ENCODE measurements at regions not wholly inside any gene's neighbourhood (a gene's known extent, or its start where the extent isn't known, plus 50 kb on each side); places are given as distances from the start of the nearest gene placed in this dataset.
A peak's percentile ranks its signal among the peaks of the same experiment; 100 is the strongest.

- peak; percentile 73 for TF ChIP-seq HMG20A (CRISPR knock-in tag; IDR thresholded peaks at IDR 0.05; ENCODE audit: borderline replicate concordance)
- no peak for TF ChIP-seq NRL (CRISPR knock-in tag; IDR thresholded peaks at IDR 0.05; ENCODE audit: borderline replicate concordance)
- TF ChIP-seq YEATS4 (CRISPR knock-in tag; IDR thresholded peaks at IDR 0.05; ENCODE audit: borderline replicate concordance), result peak; percentile 56; the same call in 1 of the 2 replicates
- no peak for TF ChIP-seq HNRNPLL (IDR thresholded peaks at IDR 0.05; ENCODE audit: low read depth, low read length, poor library complexity, severe bottlenecking)
- no peak for TF ChIP-seq RFXAP (CRISPR knock-in tag; IDR thresholded peaks at IDR 0.05; ENCODE audit: borderline replicate concordance)
- TF ChIP-seq HOXA9 (CRISPR knock-in tag; IDR thresholded peaks at IDR 0.05; ENCODE audit: borderline replicate concordance), result no peak
- no peak for TF ChIP-seq ZNF180 (CRISPR knock-in tag; IDR thresholded peaks at IDR 0.05; ENCODE audit: borderline replicate concordance, low read depth)
- TF ChIP-seq AKAP8 (CRISPR knock-in tag; IDR thresholded peaks at IDR 0.05), result no peak
- no peak for TF ChIP-seq MTF1 (CRISPR knock-in tag; IDR thresholded peaks at IDR 0.05)
- no peak for TF ChIP-seq BRF2 (CRISPR knock-in tag; IDR thresholded peaks at IDR 0.05)
- TF ChIP-seq ZBTB25 (CRISPR knock-in tag; IDR thresholded peaks at IDR 0.05), result peak; percentile 29; the same call in 1 of the 2 replicates
- no peak for TF ChIP-seq NR2F6 (IDR thresholded peaks at IDR 0.05)
- TF ChIP-seq NR2F6 (CRISPR knock-in tag; IDR thresholded peaks at IDR 0.05), result no peak; the same call in 1 of the 2 replicates
- peak; percentile 75 for TF ChIP-seq HDAC2 (CRISPR knock-in tag; IDR thresholded peaks at IDR 0.05)
- TF ChIP-seq PATZ1 (CRISPR knock-in tag; IDR thresholded peaks at IDR 0.05), result no peak
- no peak for TF ChIP-seq SALL2 (CRISPR knock-in tag; IDR thresholded peaks at IDR 0.05)
- TF ChIP-seq GRHL1 (CRISPR knock-in tag; conservative IDR thresholded peaks at IDR 0.05), result no peak
- no peak for TF ChIP-seq LBX2 (CRISPR knock-in tag; IDR thresholded peaks at IDR 0.05; ENCODE audit: borderline replicate concordance)
- no peak for TF ChIP-seq RNF2 (conservative IDR thresholded peaks at IDR 0.05; ENCODE audit: low read depth)
Observed at GRCh38 chr1:101291562-101292380, 55.0 kb downstream of the S1PR1 start (continued).

Measured in HepG2 (cell line).